ENCODE measurements at regions not wholly inside any gene's neighbourhood (a gene's known extent, or its start where the extent isn't known, plus 50 kb on each side); places are given as distances from the start of the nearest gene placed in this dataset.

GRCh38 chr2:211084352-211084751 lies 528.0 kb downstream of the CPS1 start:
- Histone ChIP-seq H3K9me3 (ENCODE audit: control insufficient read depth in 4 of 4, low read length in 3 of 4) (no peaks in the 10 kb centered on the region), H3K36me3 (ENCODE audit: control insufficient read depth in 4 of 4, insufficient read depth in 3 of 4, low read depth in 1 of 4, low read length in 3 of 4) (no peaks in the 10 kb centered on the region), H3K27me3 (ENCODE audit: control insufficient read depth in 4 of 4, insufficient read depth in 4 of 4, low read length in 3 of 4) (no peaks in the 10 kb centered on the region), H3K9ac (ENCODE audit: low read depth in 1 of 2, low read length in 2 of 2) (no peak overlapping the region), H3K4me3 (ENCODE audit: low read depth in 1 of 3, low read length in 3 of 3) (no peak overlapping the region), H3K4me1 (ENCODE audit: control insufficient read depth in 4 of 4, insufficient read depth in 4 of 4, low read length in 3 of 4) (no peaks in the 10 kb centered on the region), H3K27ac (ENCODE audit: low read depth in 1 of 2, low read length in 2 of 2) (no peak overlapping the region)
- 79% methylated on average over 2 of the region's 2 CpGs for WGBS
- no peak for DNase-seq (ENCODE audit: low spot score)
- TF ChIP-seq YY1 (IDR thresholded peaks at IDR 0.05), result no peak
- TF ChIP-seq SP1 (IDR thresholded peaks at IDR 0.05), result no peak
- no peak for TF ChIP-seq JUND (IDR thresholded peaks at IDR 0.05)
- TF ChIP-seq EGR1 (IDR thresholded peaks at IDR 0.05; ENCODE audit: low read depth in 2 of 2), result no peak
- TF ChIP-seq FOXA2 (IDR thresholded peaks at IDR 0.05), result no peak
- TF ChIP-seq MAX (IDR thresholded peaks at IDR 0.05), result no peak
- no peak for TF ChIP-seq TAF1 (conservative IDR thresholded peaks at IDR 0.05)
- no peak for TF ChIP-seq RAD21 (IDR thresholded peaks at IDR 0.05)
- TF ChIP-seq GABPA (IDR thresholded peaks at IDR 0.05 in 1 of 2, conservative IDR thresholded peaks at IDR 0.05 in 1 of 2), result no peak
- TF ChIP-seq ATF3 (IDR thresholded peaks at IDR 0.05), result no peak
- no peak for TF ChIP-seq HNF4G (IDR thresholded peaks at IDR 0.05)

- TF ChIP-seq TAF1 (conservative IDR thresholded peaks at IDR 0.05), result no peak
- TF ChIP-seq CTCF (IDR thresholded peaks at IDR 0.05; ENCODE audit: low read depth, low read length, missing input control), result peak; percentile 68
- TF ChIP-seq RAD21 (IDR thresholded peaks at IDR 0.05), result peak; percentile 68 to 76
- 21% methylated on average over 5 of the region's 5 CpGs for WGBS
- Histone ChIP-seq H3K27me3 (ENCODE audit: control insufficient read depth in 4 of 4, insufficient read depth in 4 of 4, low read length in 3 of 4) (no peaks in the 10 kb centered on the region), H3K4me1 (ENCODE audit: control insufficient read depth in 4 of 4, insufficient read depth in 4 of 4, low read length in 3 of 4) (no peaks in the 10 kb centered on the region), H3K4me3 (ENCODE audit: low read depth in 1 of 3, low read length in 3 of 3) (no peak overlapping the region), H3K27ac (ENCODE audit: low read depth in 1 of 2, low read length in 2 of 2) (no peak overlapping the region), H3K9me3 (ENCODE audit: control insufficient read depth in 4 of 4, low read length in 3 of 4) (no peaks in the 10 kb centered on the region), H3K9ac (ENCODE audit: low read depth in 1 of 2, low read length in 2 of 2) (no peak overlapping the region), H3K36me3 (ENCODE audit: control insufficient read depth in 4 of 4, insufficient read depth in 3 of 4, low read depth in 1 of 4, low read length in 3 of 4) (no peaks in the 10 kb centered on the region)
- DNase-seq (ENCODE audit: low spot score), result no peak
These were observed 528.8 kb downstream of the CPS1 start for GRCh38 chr2:211085056-211085680.

GRCh38 chr2:211086049-211086448 lies 529.6 kb downstream of the CPS1 start:
- H3K9me3 ChIP-seq (ENCODE audit: control insufficient read depth in 4 of 4, low read length in 3 of 4), result no peaks in the 10 kb centered on the region
- no peak for DNase-seq (ENCODE audit: low spot score)
- H3K4me3 ChIP-seq (ENCODE audit: low read depth in 1 of 3, low read length in 3 of 3), result no peak overlapping the region
- H3K9ac ChIP-seq (ENCODE audit: low read depth in 1 of 2, low read length in 2 of 2), result no peak overlapping the region
- H3K36me3 ChIP-seq (ENCODE audit: control insufficient read depth in 4 of 4, insufficient read depth in 3 of 4, low read depth in 1 of 4, low read length in 3 of 4), result no peaks in the 10 kb centered on the region
- H3K4me1 ChIP-seq (ENCODE audit: control insufficient read depth in 4 of 4, insufficient read depth in 4 of 4, low read length in 3 of 4), result no peaks in the 10 kb centered on the region
- no peak overlapping the region for H3K27ac ChIP-seq (ENCODE audit: low read depth in 1 of 2, low read length in 2 of 2)
- WGBS, result 77% methylated on average over 3 of the region's 3 CpGs
- H3K27me3 ChIP-seq (ENCODE audit: control insufficient read depth in 4 of 4, insufficient read depth in 4 of 4, low read length in 3 of 4), result no peaks in the 10 kb centered on the region
- TF ChIP-seq MAX (IDR thresholded peaks at IDR 0.05), result no peak
- TF ChIP-seq HNF4A (conservative IDR thresholded peaks at IDR 0.05), result no peak
- TF ChIP-seq EGR1 (IDR thresholded peaks at IDR 0.05; ENCODE audit: low read depth in 2 of 2), result no peak
- no peak for TF ChIP-seq YY1 (IDR thresholded peaks at IDR 0.05)
- TF ChIP-seq SP1 (IDR thresholded peaks at IDR 0.05), result no peak
- TF ChIP-seq RAD21 (IDR thresholded peaks at IDR 0.05), result no peak
- no peak for TF ChIP-seq TAF1 (conservative IDR thresholded peaks at IDR 0.05)
- no peak for TF ChIP-seq FOXA2 (IDR thresholded peaks at IDR 0.05)
- no peak for TF ChIP-seq RXRA (IDR thresholded peaks at IDR 0.05)
- TF ChIP-seq NR2F2 (IDR thresholded peaks at IDR 0.05), result no peak
- TF ChIP-seq ZBTB33 (IDR thresholded peaks at IDR 0.05), result no peak
- TF ChIP-seq ATF3 (IDR thresholded peaks at IDR 0.05), result no peak
- no peak for TF ChIP-seq CTCF (IDR thresholded peaks at IDR 0.05; ENCODE audit: low read depth, low read length, missing input control)
- TF ChIP-seq FOXA1 (IDR thresholded peaks at IDR 0.05), result no peak
- TF ChIP-seq GABPA (IDR thresholded peaks at IDR 0.05 in 1 of 2, conservative IDR thresholded peaks at IDR 0.05 in 1 of 2), result no peak

Measured in liver (tissue), 8 donors.